ENCODE measurements at regions not wholly inside any gene's neighbourhood (a gene's known extent, or its start where the extent isn't known, plus 50 kb on each side); places are given as distances from the start of the nearest gene placed in this dataset.
"Not testable (repeated sequence)": the region's sequence is repeated elsewhere in the genome, so short reads cannot be mapped to it uniquely, and the experiment has no call there.

- intact Hi-C loops (cut with micrococcal nuclease): no loop called here
- TF ChIP-seq POLR2G (IDR thresholded peaks at IDR 0.05; ENCODE audit: low read depth, low read length) (no peak), ZFP36 (IDR thresholded peaks at IDR 0.05; ENCODE audit: low read depth, low read length, partially characterized antibody) (no peak), TFAP4 (CRISPR knock-in tag; IDR thresholded peaks at IDR 0.05; ENCODE audit: borderline replicate concordance) (no peak)
- no peak overlapping the region for H2AFZ ChIP-seq (ENCODE audit: low read depth, low read length)
- no peaks in the 10 kb centered on the region for H3K9me1 ChIP-seq (ENCODE audit: control insufficient read depth, insufficient read depth, low read length)
- FAIRE-seq: no peak
- H4K20me1 ChIP-seq (replicated peaks; ENCODE audit: control insufficient read depth, insufficient read depth, low read length): no peaks in the 10 kb centered on the region
- no peaks in the 10 kb centered on the region for H3K27me3 ChIP-seq (ENCODE audit: control insufficient read depth in 2 of 2, insufficient read depth in 2 of 2, low read length in 2 of 2)
- no peak for DNase-seq (ENCODE audit: extremely low read depth in 1 of 4, low spot score in 3 of 4)
- no peak for ATAC-seq
- no peaks in the 10 kb centered on the region; the same call in 1 of the 2 replicates for H3K9me3 ChIP-seq (replicated peaks; ENCODE audit: control insufficient read depth, insufficient read depth, low read depth, low read length)
- H3K9ac ChIP-seq (ENCODE audit: insufficient read depth in 1 of 2, low read depth in 2 of 2, low read length in 2 of 2): no peak overlapping the region
- CTCF ChIA-PET (ENCODE audit: low intra/inter-chr PET ratio): no interaction called here
- no peaks in the 10 kb centered on the region for H3K4me1 ChIP-seq (replicated peaks in 1 of 2; ENCODE audit: control insufficient read depth in 2 of 2, insufficient read depth in 2 of 2, low read length in 2 of 2)
- no peak overlapping the region for H3K27ac ChIP-seq (ENCODE audit: extremely low read depth, low read depth, low read length)
- POLR2A ChIA-PET: no interaction called here
- H3K79me2 ChIP-seq (ENCODE audit: control insufficient read depth, insufficient read depth, low read length): no peaks in the 10 kb centered on the region
- BruUV-seq (replicated peaks): no TSS peak
- no peak overlapping the region for H3K4me2 ChIP-seq (ENCODE audit: insufficient read depth, low read length)
- no peaks in the 10 kb centered on the region for H3K36me3 ChIP-seq (ENCODE audit: control insufficient read depth, insufficient read depth, low read length)
- 0% methylated on average over 4 of the region's 4 CpGs for WGBS (ENCODE audit: insufficient coverage, low coverage, missing lambda C conversion rate)
- H3K4me3 ChIP-seq: no peak overlapping the region
- in situ Hi-C loops (cut with MboI): no loop called here
Measured at GRCh38 chr1:78334952-78335351, 155.8 kb upstream of the PTGFR start.

GRCh38 chr1:78336751-78337150, 154.0 kb upstream of the PTGFR start:
- H3K27me3 ChIP-seq (ENCODE audit: control insufficient read depth in 2 of 2, insufficient read depth in 2 of 2, low read length in 2 of 2); ATAC-seq; CTCF ChIA-PET (ENCODE audit: low intra/inter-chr PET ratio): not testable (repeated sequence)

More at GRCh38 chr1:78336751-78337150, 154.0 kb upstream of the PTGFR start:
- H3K36me3 ChIP-seq (ENCODE audit: control insufficient read depth, insufficient read depth, low read length); DNase-seq (ENCODE audit: extremely low read depth in 1 of 4, low spot score in 3 of 4); FAIRE-seq; H3K4me1 ChIP-seq (replicated peaks in 1 of 2; ENCODE audit: control insufficient read depth in 2 of 2, insufficient read depth in 2 of 2, low read length in 2 of 2); H3K79me2 ChIP-seq (ENCODE audit: control insufficient read depth, insufficient read depth, low read length); in situ Hi-C loops (cut with MboI); POLR2A ChIA-PET; H3K9me1 ChIP-seq (ENCODE audit: control insufficient read depth, insufficient read depth, low read length); H3K27ac ChIP-seq (ENCODE audit: extremely low read depth, low read depth, low read length); H3K4me3 ChIP-seq; H3K9me3 ChIP-seq (replicated peaks; ENCODE audit: control insufficient read depth, insufficient read depth, low read depth, low read length); intact Hi-C loops (cut with micrococcal nuclease); H2AFZ ChIP-seq (ENCODE audit: low read depth, low read length); H4K20me1 ChIP-seq (replicated peaks; ENCODE audit: control insufficient read depth, insufficient read depth, low read length); H3K9ac ChIP-seq (ENCODE audit: insufficient read depth in 1 of 2, low read depth in 2 of 2, low read length in 2 of 2); BruUV-seq (replicated peaks); H3K4me2 ChIP-seq (ENCODE audit: insufficient read depth, low read length): not testable (repeated sequence)
- peak; percentile 12 for TF ChIP-seq ZNF146 (CRISPR knock-in tag; IDR thresholded peaks at IDR 0.05; ENCODE audit: unreplicated experiment)
- 0% methylated on average over 3 of the region's 3 CpGs for WGBS (ENCODE audit: insufficient coverage, low coverage, missing lambda C conversion rate)

Measured in K562 (cell line).